ENCODE measurements at regions not wholly inside any gene's neighbourhood (a gene's known extent, or its start where the extent isn't known, plus 50 kb on each side); places are given as distances from the start of the nearest gene placed in this dataset.

DNA sequence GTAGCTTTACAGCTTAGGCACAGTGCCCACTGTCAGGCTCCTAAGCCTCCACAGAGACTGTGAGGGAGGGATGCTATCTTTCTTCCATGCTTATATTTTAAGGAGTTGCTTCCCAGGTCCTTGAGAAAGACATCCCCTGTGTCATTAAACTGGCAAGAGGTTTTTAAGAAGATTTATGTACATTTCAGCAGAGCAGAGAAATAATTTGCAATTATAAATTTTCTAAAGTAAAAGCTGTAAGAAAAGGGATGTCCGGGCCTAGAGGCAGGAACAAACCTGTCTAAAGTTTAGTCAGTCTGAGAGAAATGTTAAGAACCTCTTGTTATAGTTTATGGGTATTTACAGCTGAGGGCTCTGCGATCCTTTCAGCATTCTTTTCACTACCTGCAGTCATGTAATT, 716.1 kb downstream of the SLC16A7 start:
- no peak for ATAC-seq

More for the DNA sequence above, 716.1 kb downstream of the SLC16A7 start:
- intact Hi-C loops (cut with micrococcal nuclease) (no loop called here), in situ Hi-C loops (cut with MboI) (no loop called here)
- H3K27me3 ChIP-seq (ENCODE audit: control insufficient read depth in 2 of 2, insufficient read depth in 2 of 2, low read length in 2 of 2), result no peaks in the 10 kb centered on the region
- CTCF ChIA-PET (ENCODE audit: low intra/inter-chr PET ratio), result no interaction called here
- 6% methylated on average over 2 of the region's 2 CpGs for WGBS (ENCODE audit: insufficient coverage, low coverage, missing lambda C conversion rate)
- POLR2A ChIA-PET, result interaction anchor here (0.6 kb wide), 1 partner anchor 70 kb away, joined by 3 read pairs; no protein-coding TSS in a partner anchor
- no peak overlapping the region for H3K4me2 ChIP-seq (ENCODE audit: insufficient read depth, low read length)
- no peaks in the 10 kb centered on the region for H3K79me2 ChIP-seq (ENCODE audit: control insufficient read depth, insufficient read depth, low read length)
- H2AFZ ChIP-seq (ENCODE audit: low read depth, low read length), result no peak overlapping the region
- DNase-seq (ENCODE audit: extremely low read depth in 1 of 4, low spot score in 3 of 4), result no peak
- no peaks in the 10 kb centered on the region for H3K9me3 ChIP-seq (replicated peaks; ENCODE audit: control insufficient read depth, insufficient read depth, low read depth, low read length)
- no peak for FAIRE-seq
- H4K20me1 ChIP-seq (replicated peaks; ENCODE audit: control insufficient read depth, insufficient read depth, low read length), result no peaks in the 10 kb centered on the region
- TF ChIP-seq ARID1B (IDR thresholded peaks at IDR 0.05) (no peak), ZNF263 (CRISPR knock-in tag; IDR thresholded peaks at IDR 0.05; ENCODE audit: borderline replicate concordance) (no peak), ZNF707 (CRISPR knock-in tag; conservative IDR thresholded peaks at IDR 0.05) (no peak), CREM (IDR thresholded peaks at IDR 0.05; ENCODE audit: low read depth) (no peak), ZNF133 (CRISPR knock-in tag; IDR thresholded peaks at IDR 0.05) (no peak), CEBPB (tag; IDR thresholded peaks at IDR 0.05) (no peak), IRF2 (CRISPR knock-in tag; IDR thresholded peaks at IDR 0.05) (no peak), ETS2 (tag; IDR thresholded peaks at IDR 0.05; ENCODE audit: borderline replicate concordance, poor library complexity, severe bottlenecking) (no peak), HNRNPUL1 (IDR thresholded peaks at IDR 0.05; ENCODE audit: low read length) (no peak)
- TF ChIP-seq, protein P1, sequence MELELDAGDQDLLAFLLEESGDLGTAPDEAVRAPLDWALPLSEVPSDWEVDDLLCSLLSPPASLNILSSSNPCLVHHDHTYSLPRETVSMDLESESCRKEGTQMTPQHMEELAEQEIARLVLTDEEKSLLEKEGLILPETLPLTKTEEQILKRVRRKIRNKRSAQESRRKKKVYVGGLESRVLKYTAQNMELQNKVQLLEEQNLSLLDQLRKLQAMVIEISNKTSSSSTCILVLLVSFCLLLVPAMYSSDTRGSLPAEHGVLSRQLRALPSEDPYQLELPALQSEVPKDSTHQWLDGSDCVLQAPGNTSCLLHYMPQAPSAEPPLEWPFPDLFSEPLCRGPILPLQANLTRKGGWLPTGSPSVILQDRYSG (tag; conservative IDR thresholded peaks at IDR 0.05; ENCODE audit: low read depth), result no peak
- TF ChIP-seq, protein P2, sequence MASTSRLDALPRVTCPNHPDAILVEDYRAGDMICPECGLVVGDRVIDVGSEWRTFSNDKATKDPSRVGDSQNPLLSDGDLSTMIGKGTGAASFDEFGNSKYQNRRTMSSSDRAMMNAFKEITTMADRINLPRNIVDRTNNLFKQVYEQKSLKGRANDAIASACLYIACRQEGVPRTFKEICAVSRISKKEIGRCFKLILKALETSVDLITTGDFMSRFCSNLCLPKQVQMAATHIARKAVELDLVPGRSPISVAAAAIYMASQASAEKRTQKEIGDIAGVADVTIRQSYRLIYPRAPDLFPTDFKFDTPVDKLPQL (IDR thresholded peaks at IDR 0.05; ENCODE audit: extremely low read depth, insufficient read length), result no peak
- no TSS peak for BruUV-seq (replicated peaks)
- H3K4me1 ChIP-seq (replicated peaks in 1 of 2; ENCODE audit: control insufficient read depth in 2 of 2, insufficient read depth in 2 of 2, low read length in 2 of 2), result no peaks in the 10 kb centered on the region; a peak in 1 of 5 replicates
- H3K27ac ChIP-seq (ENCODE audit: extremely low read depth, low read depth, low read length), result no peak overlapping the region
- no peaks in the 10 kb centered on the region for H3K9me1 ChIP-seq (ENCODE audit: control insufficient read depth, insufficient read depth, low read length)
- no peak overlapping the region for H3K9ac ChIP-seq (ENCODE audit: insufficient read depth in 1 of 2, low read depth in 2 of 2, low read length in 2 of 2)
- H3K36me3 ChIP-seq (ENCODE audit: control insufficient read depth, insufficient read depth, low read length), result no peaks in the 10 kb centered on the region
- H3K4me3 ChIP-seq, result no peak overlapping the region

Data from K562 (cell line).